OCI-LY7 (cell line): ENCODE measurements at regions not wholly inside any gene's neighbourhood (a gene's known extent, or its start where the extent isn't known, plus 50 kb on each side); places are given as distances from the start of the nearest gene placed in this dataset.

Experiments
- BruUV-seq: library from RNA; stranded (reverse); fragments of 400-500 nt; replicated peaks from 2 replicates; lab custom pipeline; 2021; lab: Mats Ljungman, UMichigan
- CTCF ChIA-PET: fragments of 300-600 bp; sonication (Branson Sonifier 250); formaldehyde crosslinking; loops from one replicate; lab custom pipeline; 2022; ENCODE audit warnings: antibody characterized with exemption; ENCODE audit not compliant: unreplicated experiment; lab: Charles Lee
- POLR2A ChIA-PET: fragments of 300-600 bp; sonication (Branson Sonifier 250); formaldehyde crosslinking; loops from one replicate; lab custom pipeline; 2022; ENCODE audit warnings: antibody characterized with exemption; lab: Charles Lee
- DNase-seq: peaks from one replicate; pipeline ENCODE4 v3.0.0-alpha.2; 2015; ENCODE audit warnings: low spot score
- H2AFZ ChIP-seq: fragments of 200-600 bp; sonication (generic), shearing (Covaris generic); 2 replicates; pipeline ENCODE4 v1.6.1; 2014; ENCODE audit warnings: mild to moderate bottlenecking, antibody characterized with exemption, low read length, moderate library complexity
- H3K27ac ChIP-seq: fragments of 200-600 bp; sonication (generic); 2 replicates; pipeline ENCODE4 v1.5.1; 2014; ENCODE audit warnings: mixed run types, low read depth, mild to moderate bottlenecking, moderate library complexity, low read length, inconsistent platforms; ENCODE audit not compliant: poor library complexity, severe bottlenecking
- H3K36me3 ChIP-seq: fragments of 200-600 bp; sonication (generic); 2 replicates; pipeline ENCODE4 v1.6.1; 2014; ENCODE audit warnings: mild to moderate bottlenecking, antibody characterized with exemption, low read length, moderate library complexity, mixed read lengths; ENCODE audit not compliant: insufficient read depth
- H3K4me1 ChIP-seq: fragments of 200-600 bp; sonication (generic); 2 replicates; pipeline ENCODE4 v1.5.1; 2014; ENCODE audit warnings: mild to moderate bottlenecking, low read length; ENCODE audit not compliant: insufficient read depth, poor library complexity, severe bottlenecking
- H3K4me2 ChIP-seq: fragments of 200-600 bp; sonication (generic); 2 replicates; pipeline ENCODE4 v1.6.1; 2014; ENCODE audit warnings: mild to moderate bottlenecking, low read length
- H3K4me3 ChIP-seq: fragments of 200-600 bp; sonication (generic); 2 replicates; pipeline ENCODE4 v1.5.1; 2014; ENCODE audit warnings: mild to moderate bottlenecking, low read depth, low read length; ENCODE audit not compliant: poor library complexity, severe bottlenecking
- H3K79me2 ChIP-seq: fragments of 200-600 bp; sonication (generic); 2 replicates; pipeline ENCODE4 v1.6.1; 2016; ENCODE audit warnings: low read depth, mild to moderate bottlenecking, low read length, moderate library complexity, mixed read lengths; ENCODE audit not compliant: insufficient read depth
- H3K9me2 ChIP-seq: fragments of 200-600 bp; sonication (generic); 2 replicates; pipeline ENCODE4 v1.6.1; 2016; ENCODE audit warnings: mild to moderate bottlenecking, low read length, mixed read lengths; ENCODE audit not compliant: insufficient read depth
- H3K9me3 ChIP-seq: fragments of 200-600 bp; sonication (generic); 2 replicates; pipeline ENCODE4 v1.6.1; 2014; ENCODE audit warnings: mild to moderate bottlenecking, mixed run types, low read length, mixed read lengths
- H4K20me1 ChIP-seq: fragments of 200-600 bp; sonication (generic); 2 replicates; pipeline ENCODE4 v1.6.1; 2014; ENCODE audit warnings: mild to moderate bottlenecking, antibody characterized with exemption, low read length, moderate library complexity, mixed read lengths; ENCODE audit not compliant: insufficient read depth
- CTCF ChIP-seq: fragments of 200-600 bp; sonication (generic); conservative IDR thresholded peaks from 2 replicates; pipeline ENCODE4 v1.5.1; 2014; ENCODE audit warnings: mild to moderate bottlenecking, antibody characterized with exemption, low read length, moderate library complexity, mixed read lengths
- EZH2phosphoT487 ChIP-seq: fragments of 200-600 bp; sonication (generic); IDR thresholded peaks from 2 replicates; pipeline ENCODE4 v1.6.1; 2018; ENCODE audit warnings: low read depth, borderline replicate concordance, mild to moderate bottlenecking, mixed run types, antibody characterized with exemption, low read length, moderate library complexity, mixed read lengths
- intact Hi-C: fragments of 100-400 bp; cut with micrococcal nuclease; formaldehyde crosslinking; loops from one replicate; pipeline ENCODE4 v1.10.0; 2022; ENCODE audit not compliant: unreplicated experiment

GRCh38 chr2:147198651-147199171 lies 646.1 kb upstream of the ACVR2A start:
- BruUV-seq = no TSS peak
- H3K9me2 ChIP-seq = no peaks in the 10 kb centered on the region
- peak; percentile 14 for DNase-seq
- CTCF ChIA-PET = no interaction called here
- H3K36me3 ChIP-seq = no peaks in the 10 kb centered on the region
- no peaks in the 10 kb centered on the region for H3K9me3 ChIP-seq
- intact Hi-C loops = no loop called here
- TF ChIP-seq EZH2phosphoT487 (no peak), CTCF (no peak)
- no peak overlapping the region for H3K4me3 ChIP-seq
- H3K4me1 ChIP-seq = no peaks in the 10 kb centered on the region
- no peak overlapping the region for H3K4me2 ChIP-seq
- H4K20me1 ChIP-seq = no peaks in the 10 kb centered on the region
- POLR2A ChIA-PET = no interaction called here
- H3K79me2 ChIP-seq = no peaks in the 10 kb centered on the region
- H2AFZ ChIP-seq = no peak overlapping the region
- peak overlapping the region; percentile 44 for H3K27ac ChIP-seq

GRCh38 chr2:147197754-147198483 lies 646.9 kb upstream of the ACVR2A start:
- no TSS peak for BruUV-seq
- intact Hi-C loops = no loop called here
- Histone ChIP-seq H3K36me3 (no peaks in the 10 kb centered on the region), H3K4me3 (no peak overlapping the region), H3K4me2 (no peak overlapping the region), H3K9me3 (no peaks in the 10 kb centered on the region), H3K9me2 (no peaks in the 10 kb centered on the region), H4K20me1 (no peaks in the 10 kb centered on the region), H3K79me2 (no peaks in the 10 kb centered on the region), H3K4me1 (no peaks in the 10 kb centered on the region), H2AFZ (no peak overlapping the region), H3K27ac (peak overlapping the region; percentile 44)
- ChIA-PET POLR2A (no interaction called here), CTCF (no interaction called here)
- TF ChIP-seq CTCF (no peak), EZH2phosphoT487 (no peak)
- DNase-seq = no peak

- H3K9me3 ChIP-seq = no peaks in the 10 kb centered on the region
- no peak overlapping the region for H2AFZ ChIP-seq
- no peaks in the 10 kb centered on the region for H3K79me2 ChIP-seq
- TF ChIP-seq CTCF (no peak), EZH2phosphoT487 (no peak)
- no TSS peak for BruUV-seq
- intact Hi-C loops = no loop called here
- CTCF ChIA-PET = no interaction called here
- H3K4me3 ChIP-seq = no peak overlapping the region
- no peak for DNase-seq
- H3K36me3 ChIP-seq = no peaks in the 10 kb centered on the region
- H3K27ac ChIP-seq = no peak overlapping the region
- H3K4me1 ChIP-seq = no peaks in the 10 kb centered on the region
- H4K20me1 ChIP-seq = no peaks in the 10 kb centered on the region
- POLR2A ChIA-PET = no interaction called here
- H3K4me2 ChIP-seq = no peak overlapping the region
- no peaks in the 10 kb centered on the region for H3K9me2 ChIP-seq
Measured at GRCh38 chr2:147182260-147182659, 662.6 kb upstream of the ACVR2A start.
